T-helper 1 cell treated with Interleukin-12 subunit alpha and Interleukin-12 subunit beta and Interleukin-4 antibody, amounts not matched to agents 30 ng/mL and 1 ng/mL, for 36 hours (primary cell): ENCODE measurements at regions not wholly inside any gene's neighbourhood (a gene's known extent, or its start where the extent isn't known, plus 50 kb on each side); places are given as distances from the start of the nearest gene placed in this dataset.

ENCODE experiments used
- intact Hi-C: fragments of 100-400 bp; cut with micrococcal nuclease; formaldehyde crosslinking; loops from one replicate; pipeline ENCODE4 v1.15.1; 2024

GRCh38 chr18:45227001-45227742, 388.1 kb upstream of the SLC14A2 start:
- intact Hi-C loops: no loop called here

GRCh38 chr18:45228796-45229388, 386.4 kb upstream of the SLC14A2 start:
- intact Hi-C loops: no loop called here

GRCh38 chr18:45231617-45232016, 383.7 kb upstream of the SLC14A2 start:
- intact Hi-C loops: no loop called here

DNA sequence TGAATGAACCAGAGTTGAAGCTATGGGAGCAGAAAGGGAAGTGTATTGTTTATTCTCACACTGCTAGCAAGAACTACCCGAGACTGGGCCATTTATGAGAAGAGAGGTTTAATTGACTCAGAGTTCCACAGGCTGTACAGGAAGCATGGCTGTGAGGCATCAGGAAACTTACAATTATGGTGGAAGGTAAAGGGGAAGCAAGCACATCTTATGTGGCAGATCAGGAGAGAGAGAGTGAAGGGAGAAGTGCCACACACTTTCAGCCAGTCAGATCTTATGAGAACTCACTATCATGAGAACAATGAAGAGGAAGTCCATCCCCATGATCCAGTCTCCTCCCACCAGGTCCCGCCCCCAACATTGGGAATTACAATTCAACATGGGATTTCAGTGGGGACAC, 383.2 kb upstream of the SLC14A2 start:
- intact Hi-C loops: no loop called here

- intact Hi-C loops: no loop called here
Measured at GRCh38 chr18:45236676-45237075, 378.6 kb upstream of the SLC14A2 start.

GRCh38 chr18:45237343-45238098, 377.8 kb upstream of the SLC14A2 start:
- intact Hi-C loops: no loop called here

GRCh38 chr18:45241271-45241670, 374.0 kb upstream of the SLC14A2 start:
- intact Hi-C loops: no loop called here

GRCh38 chr18:45241982-45242565, 373.2 kb upstream of the SLC14A2 start:
- intact Hi-C loops: no loop called here

GRCh38 chr18:45243340-45244110, 371.8 kb upstream of the SLC14A2 start:
- intact Hi-C loops: no loop called here

- intact Hi-C loops: no loop called here
Measured at GRCh38 chr18:45245091-45245511, 370.2 kb upstream of the SLC14A2 start.

DNA sequence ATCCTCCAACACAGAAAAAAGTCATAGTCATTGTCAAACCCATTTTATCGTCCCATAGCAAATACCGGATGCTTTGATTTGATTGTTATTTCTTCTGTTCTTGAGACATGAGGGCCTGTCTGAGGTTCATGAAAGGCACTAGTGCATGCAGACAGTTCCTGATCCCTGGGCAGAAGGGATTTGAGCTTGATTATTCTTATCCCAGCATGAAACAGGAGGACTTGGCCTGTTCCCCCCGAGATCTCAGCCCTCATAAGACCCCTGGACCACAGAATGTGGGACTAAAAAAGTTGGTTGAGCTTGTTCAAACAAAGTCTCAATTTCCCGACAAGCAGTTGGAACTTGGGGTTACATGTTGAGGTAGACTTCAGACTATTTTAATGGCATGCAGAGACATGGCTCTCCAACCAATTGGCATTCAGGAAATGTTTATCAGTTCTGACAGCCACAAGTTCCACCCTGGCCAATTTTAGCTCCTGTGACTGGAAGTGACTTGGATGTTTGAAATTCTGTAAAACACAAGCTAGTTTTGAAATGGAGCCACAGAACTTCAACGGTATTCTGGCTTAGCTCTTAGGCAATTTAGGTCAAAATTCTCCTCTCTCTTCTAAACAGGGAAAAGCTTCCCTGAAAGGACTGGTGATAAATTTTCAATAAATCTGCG, 366.9 kb upstream of the SLC14A2 start:
- intact Hi-C loops: no loop called here

DNA sequence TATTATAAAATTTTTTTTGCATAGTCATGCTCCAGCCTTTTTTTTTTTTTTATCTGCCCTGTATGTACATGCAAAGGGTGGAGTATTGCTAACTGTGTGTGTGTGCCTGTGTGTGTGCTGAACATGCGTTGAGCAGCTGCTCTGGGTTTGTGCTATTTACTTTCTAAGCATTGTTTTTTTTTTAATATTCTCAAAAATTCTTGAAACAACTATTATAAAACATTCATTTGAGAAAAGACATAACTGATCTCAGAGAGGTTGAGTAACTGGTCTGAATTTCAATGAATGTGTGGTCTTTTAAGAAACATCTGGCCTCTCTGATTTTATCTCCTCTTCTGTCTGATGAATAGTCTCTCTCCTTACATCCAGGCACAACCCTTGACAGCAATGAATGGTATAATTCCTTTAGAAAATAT, 366.0 kb upstream of the SLC14A2 start:
- intact Hi-C loops: no loop called here

- intact Hi-C loops: no loop called here
Measured at GRCh38 chr18:45250479-45250878, 364.8 kb upstream of the SLC14A2 start.

GRCh38 chr18:45251236-45251635, 364.0 kb upstream of the SLC14A2 start:
- intact Hi-C loops: no loop called here

GRCh38 chr18:45252474-45252873, 362.8 kb upstream of the SLC14A2 start:
- intact Hi-C loops: no loop called here

GRCh38 chr18:45253056-45253565, 362.2 kb upstream of the SLC14A2 start:
- intact Hi-C loops: no loop called here

GRCh38 chr18:45253973-45254708, 361.1 kb upstream of the SLC14A2 start:
- intact Hi-C loops: no loop called here

- intact Hi-C loops: no loop called here
Measured at GRCh38 chr18:45254709-45255082, 360.6 kb upstream of the SLC14A2 start.

DNA sequence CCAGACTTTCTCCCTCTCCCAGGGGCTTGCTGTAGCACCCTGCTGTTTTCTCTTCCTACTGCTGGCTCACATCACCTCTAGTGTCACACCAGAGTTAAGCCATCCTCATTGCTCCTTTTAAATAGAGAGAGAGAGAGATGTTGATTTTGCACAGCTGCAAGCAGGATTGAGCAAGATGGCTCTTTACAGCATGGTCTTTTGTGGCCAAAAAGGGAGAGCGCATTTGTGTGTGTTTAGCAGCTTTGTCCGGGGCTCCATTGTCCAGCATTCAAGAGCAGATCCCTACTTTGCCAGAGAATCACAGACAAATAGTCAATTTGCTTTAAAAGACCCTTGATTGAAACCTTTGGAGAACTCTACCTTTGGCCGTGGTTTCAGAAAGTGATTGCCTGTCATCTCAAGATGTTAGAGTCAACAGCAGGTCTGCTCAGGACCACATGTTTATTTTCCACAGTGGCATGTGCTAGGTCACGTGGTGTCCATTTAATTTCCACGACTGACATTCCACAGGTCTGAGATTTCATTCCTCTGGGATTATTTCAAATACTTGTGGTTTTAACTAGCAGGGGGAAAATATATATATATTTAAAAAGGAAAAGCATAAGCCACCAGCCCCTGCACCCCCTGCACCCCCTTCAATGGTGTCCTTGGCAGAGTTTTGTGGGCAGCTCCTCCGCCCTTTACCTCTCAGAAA, 359.9 kb upstream of the SLC14A2 start:
- intact Hi-C loops: no loop called here
